ENCODE measurements at regions not wholly inside any gene's neighbourhood (a gene's known extent, or its start where the extent isn't known, plus 50 kb on each side); places are given as distances from the start of the nearest gene placed in this dataset.

GRCh38 chr16:14347706-14348105 is 276.6 kb downstream of the MRTFB start:
- DNase-seq: no peak
- Histone ChIP-seq H3K36me3 (no peaks in the 10 kb centered on the region), H3K4me3 (no peak overlapping the region), H3K9me3 (no peaks in the 10 kb centered on the region), H3K4me1 (no peaks in the 10 kb centered on the region), H3K27ac (no peak overlapping the region), H3K27me3 (no peaks in the 10 kb centered on the region)
- TF ChIP-seq POLR2AphosphoS5 (IDR thresholded peaks at IDR 0.05) (no peak), EP300 (IDR thresholded peaks at IDR 0.05; ENCODE audit: low read depth) (no peak), CTCF (IDR thresholded peaks at IDR 0.05) (no peak), POLR2A (IDR thresholded peaks at IDR 0.05) (no peak)
- 79% methylated on average over 12 of the region's 12 CpGs; no CpG with 5 or more reads in 1 of the 2 donors for WGBS, 2 donors (ENCODE audit: low coverage in 1 of 2)
- intact Hi-C loops (cut with DNase I; ENCODE audit: low total_unique reads) (no loop called here), in situ Hi-C loops (cut with MboI; ENCODE audit: low pct_ligation_motif_present in 1 of 4, low pct_unique_long_range_greater_than_20kb in 1 of 4, low sequenced_read_pairs in 3 of 4) (no loop called here)

GRCh38 chr16:14346278-14347142 is 275.4 kb downstream of the MRTFB start:
- in situ Hi-C loops (cut with MboI; ENCODE audit: low pct_ligation_motif_present in 1 of 4, low pct_unique_long_range_greater_than_20kb in 1 of 4, low sequenced_read_pairs in 3 of 4): no loop called here
- Histone ChIP-seq H3K27me3 (no peaks in the 10 kb centered on the region), H3K4me3 (no peak overlapping the region), H3K9me3 (no peaks in the 10 kb centered on the region), H3K27ac (no peak overlapping the region), H3K36me3 (no peaks in the 10 kb centered on the region), H3K4me1 (no peaks in the 10 kb centered on the region)
- 85 to 93% methylated on average over 7 to 9 of the region's 9 CpGs for WGBS, 2 donors (ENCODE audit: low coverage in 1 of 2)
- no peak for TF ChIP-seq EP300 (IDR thresholded peaks at IDR 0.05; ENCODE audit: low read depth)
- DNase-seq: no peak
- intact Hi-C loops (cut with DNase I; ENCODE audit: low total_unique reads): no loop called here

GRCh38 chr16:14345512-14346115 is 274.5 kb downstream of the MRTFB start:
- in situ Hi-C loops (cut with MboI; ENCODE audit: low pct_ligation_motif_present in 1 of 4, low pct_unique_long_range_greater_than_20kb in 1 of 4, low sequenced_read_pairs in 3 of 4): no loop called here
- H3K36me3 ChIP-seq: no peaks in the 10 kb centered on the region
- WGBS, 2 donors (ENCODE audit: low coverage in 1 of 2): 80 to 86% methylated on average over 3 to 19 of the region's 19 CpGs
- H3K27ac ChIP-seq: no peak overlapping the region
- intact Hi-C loops (cut with DNase I; ENCODE audit: low total_unique reads): no loop called here
- no peaks in the 10 kb centered on the region for H3K4me1 ChIP-seq
- no peaks in the 10 kb centered on the region for H3K27me3 ChIP-seq
- no peak overlapping the region for H3K4me3 ChIP-seq
- no peak for TF ChIP-seq POLR2AphosphoS5 (IDR thresholded peaks at IDR 0.05)
- TF ChIP-seq CTCF (IDR thresholded peaks at IDR 0.05): no peak
- no peak for TF ChIP-seq POLR2A (IDR thresholded peaks at IDR 0.05)
- no peak for TF ChIP-seq EP300 (IDR thresholded peaks at IDR 0.05; ENCODE audit: low read depth)
- H3K9me3 ChIP-seq: no peaks in the 10 kb centered on the region
- no peak for DNase-seq

DNA sequence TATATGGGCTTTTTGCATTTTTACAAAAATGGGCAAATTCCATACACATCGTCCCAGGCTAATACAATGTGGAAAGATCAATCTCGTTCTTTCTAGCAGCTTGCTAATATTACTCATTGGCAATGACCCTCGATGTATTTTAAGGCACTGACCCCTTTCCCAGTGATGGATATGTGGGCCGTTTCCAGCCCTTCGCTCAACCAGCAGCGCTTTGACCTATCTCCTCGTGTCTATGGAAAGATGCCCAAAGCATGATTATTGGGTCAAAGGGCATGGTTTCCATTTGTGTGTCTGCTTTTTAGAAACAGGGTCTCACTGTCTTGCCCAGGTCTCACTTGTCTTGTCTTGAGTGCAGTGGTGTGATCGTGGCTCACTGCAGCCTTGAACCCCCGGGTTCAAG is 273.8 kb downstream of the MRTFB start:
- in situ Hi-C loops (cut with MboI; ENCODE audit: low pct_ligation_motif_present in 1 of 4, low pct_unique_long_range_greater_than_20kb in 1 of 4, low sequenced_read_pairs in 3 of 4): no loop called here
- WGBS, 2 donors (ENCODE audit: low coverage in 1 of 2): 75 to 81% methylated on average over 7 to 9 of the region's 9 CpGs

More for the DNA sequence above, 273.8 kb downstream of the MRTFB start:
- Histone ChIP-seq H3K4me3 (no peak overlapping the region), H3K27ac (no peak overlapping the region), H3K36me3 (no peaks in the 10 kb centered on the region), H3K27me3 (no peaks in the 10 kb centered on the region), H3K9me3 (no peaks in the 10 kb centered on the region), H3K4me1 (no peaks in the 10 kb centered on the region)
- no peak for DNase-seq
- no peak for TF ChIP-seq CTCF (IDR thresholded peaks at IDR 0.05)
- TF ChIP-seq POLR2AphosphoS5 (IDR thresholded peaks at IDR 0.05): no peak
- TF ChIP-seq POLR2A (IDR thresholded peaks at IDR 0.05): no peak
- TF ChIP-seq EP300 (IDR thresholded peaks at IDR 0.05; ENCODE audit: low read depth): no peak
- intact Hi-C loops (cut with DNase I; ENCODE audit: low total_unique reads): no loop called here

Measured in transverse colon (tissue), 4 donors.